IMR-90 (cell line): ENCODE measurements at regions not wholly inside any gene's neighbourhood (a gene's known extent, or its start where the extent isn't known, plus 50 kb on each side); places are given as distances from the start of the nearest gene placed in this dataset.

Experiments
- CHD1 ChIP-seq: IDR thresholded peaks from 2 replicates; pipeline ENCODE4 v1.6.1; 2012; ENCODE audit warnings: low read depth, low read length, improper control_type of control experiment
- CTCF ChIP-seq: conservative IDR thresholded peaks from 2 replicates; pipeline ENCODE4 v1.5.1; 2012; ENCODE audit warnings: mild to moderate bottlenecking, low read depth, low read length, improper control_type of control experiment
- MAZ ChIP-seq: IDR thresholded peaks from 2 replicates; pipeline ENCODE4 v1.6.1; 2012; ENCODE audit warnings: low read depth, mild to moderate bottlenecking, low read length, improper control_type of control experiment, moderate library complexity, borderline replicate concordance
- MXI1 ChIP-seq: IDR thresholded peaks from 2 replicates; pipeline ENCODE4 v1.6.1; 2012; ENCODE audit warnings: low read depth, mild to moderate bottlenecking, low read length, moderate library complexity, borderline replicate concordance
- POLR2A ChIP-seq: IDR thresholded peaks from 2 replicates; pipeline ENCODE4 v1.6.1; 2012; ENCODE audit warnings: mild to moderate bottlenecking, low read depth, low read length
- RAD21 ChIP-seq: IDR thresholded peaks from 2 replicates; pipeline ENCODE4 v1.6.1; 2012; ENCODE audit warnings: low read length, improper control_type of control experiment
- USF2 ChIP-seq: fragments of 150-350 bp; IDR thresholded peaks from 2 replicates; pipeline ENCODE4 v1.6.1; 2017; ENCODE audit warnings: mild to moderate bottlenecking, antibody characterized with exemption, low read length, low read depth

DNA sequence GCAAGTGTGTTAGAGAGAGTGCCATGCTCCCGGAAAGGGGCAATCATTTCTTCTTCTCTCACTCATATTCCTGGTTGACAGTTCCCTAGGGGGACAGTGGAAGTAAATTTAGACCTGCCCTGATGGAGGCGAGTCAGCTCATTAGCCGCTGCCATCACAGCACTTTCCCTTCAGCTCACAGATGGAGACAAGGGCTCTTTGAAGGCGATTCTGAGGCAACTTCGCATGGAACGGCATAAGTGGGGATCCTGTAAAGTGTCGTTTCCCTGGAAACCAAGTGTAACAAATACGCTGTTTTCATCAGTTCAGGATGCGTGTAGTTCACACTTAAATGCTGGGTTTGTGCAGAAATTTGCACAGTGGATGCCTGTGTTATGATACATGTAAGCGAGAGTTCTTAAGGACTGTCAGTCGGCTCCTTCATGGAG lies 114.5 kb upstream of the TMPRSS15 start:
- TF ChIP-seq POLR2A, result no peak
- TF ChIP-seq RAD21, result no peak
- TF ChIP-seq CTCF, result no peak
- TF ChIP-seq USF2, result no peak
- TF ChIP-seq MXI1, result no peak
- TF ChIP-seq CHD1, result no peak
- TF ChIP-seq MAZ, result no peak
